K562 (cell line): ENCODE measurements at regions not wholly inside any gene's neighbourhood (a gene's known extent, or its start where the extent isn't known, plus 50 kb on each side); places are given as distances from the start of the nearest gene placed in this dataset.

ENCODE experiments used
- ARID1B ChIP-seq: fragments of 450-650 bp; IDR thresholded peaks from 2 replicates; pipeline ENCODE4 v1.6.1; 2016; ENCODE audit warnings: antibody characterized with exemption, mild to moderate bottlenecking, inconsistent platforms
- ARNT ChIP-seq, 2 experiments: fragments of 450-650 bp; IDR thresholded peaks; 2 replicates each; pipeline ENCODE4 v1.6.1; 2016; ENCODE audit warnings: mild to moderate bottlenecking in 1 of 2
- CHAMP1 ChIP-seq: fragments of 450-650 bp; IDR thresholded peaks from 2 replicates; pipeline ENCODE4 v1.6.1; 2016; ENCODE audit warnings: mild to moderate bottlenecking
- CREM ChIP-seq: IDR thresholded peaks from 2 replicates; pipeline ENCODE4 v1.6.1; 2014; ENCODE audit warnings: antibody characterized with exemption, low read depth
- ELF4 ChIP-seq: fragments of 450-650 bp; formaldehyde crosslinking; IDR thresholded peaks from 2 replicates; pipeline ENCODE4 v1.4.0; 2022; ENCODE audit warnings: missing genetic modification characterization
- EP400 ChIP-seq: fragments of 450-650 bp; IDR thresholded peaks from 2 replicates; pipeline ENCODE4 v1.6.1; 2017; ENCODE audit warnings: antibody characterized with exemption, mild to moderate bottlenecking, moderate library complexity
- FOXO4 ChIP-seq: fragments of 450-650 bp; formaldehyde crosslinking; IDR thresholded peaks from 2 replicates; pipeline ENCODE4 v1.4.0; 2020; ENCODE audit warnings: mild to moderate bottlenecking, moderate library complexity
- GTF2E2 ChIP-seq: fragments of 200-800 bp; sonication (Bioruptor generic); IDR thresholded peaks from 2 replicates; pipeline ENCODE4 v1.6.1; 2016; ENCODE audit warnings: missing genetic modification characterization, missing compliant biosample characterization
- HDGF ChIP-seq: fragments of 450-650 bp; IDR thresholded peaks from 2 replicates; pipeline ENCODE4 v1.6.1; 2016
- HMGN3 ChIP-seq: IDR thresholded peaks from 2 replicates; pipeline ENCODE4 v1.6.1; 2011; ENCODE audit warnings: borderline replicate concordance, low read depth, mild to moderate bottlenecking, mixed read lengths, low read length; ENCODE audit not compliant: insufficient read length; ENCODE audit errors: extremely low read depth
- HOXB6 ChIP-seq: fragments of 250-450 bp; sonication (Bioruptor Pico); IDR thresholded peaks from 2 replicates; pipeline ENCODE4 v1.5.1; 2022; ENCODE audit warnings: mild to moderate bottlenecking, borderline replicate concordance
- NBN ChIP-seq: fragments of 450-650 bp; IDR thresholded peaks from 2 replicates; pipeline ENCODE4 v1.6.1; 2016; ENCODE audit warnings: low read depth, mild to moderate bottlenecking
- NRF1 ChIP-seq, 2 experiments: fragments of 450-650 bp; IDR thresholded peaks in 1 of 2; conservative IDR thresholded peaks in 1 of 2; 2 replicates each; pipeline ENCODE4 v1.6.1; 2014; ENCODE audit warnings: mild to moderate bottlenecking in 2 of 2
- POLR2B ChIP-seq: fragments of 450-650 bp; IDR thresholded peaks from 2 replicates; pipeline ENCODE4 v1.6.1; 2018; ENCODE audit warnings: low read depth; ENCODE audit not compliant: partially characterized antibody
- RFX7 ChIP-seq: fragments of 250-450 bp; sonication (Bioruptor Pico); IDR thresholded peaks from 2 replicates; pipeline ENCODE4 v1.5.1; 2021; ENCODE audit warnings: mild to moderate bottlenecking
- SMARCC2 ChIP-seq: fragments of 450-650 bp; IDR thresholded peaks from 2 replicates; pipeline ENCODE4 v1.6.1; 2017; ENCODE audit warnings: antibody characterized with exemption, moderate library complexity, mild to moderate bottlenecking, low read depth
- SRSF3 ChIP-seq: fragments of 200-400 bp; formaldehyde crosslinking; IDR thresholded peaks from 2 replicates; pipeline ENCODE4 v1.6.1; 2016; ENCODE audit warnings: mild to moderate bottlenecking, low read length, moderate library complexity; ENCODE audit not compliant: insufficient read depth
- TFE3 ChIP-seq: fragments of 450-650 bp; formaldehyde crosslinking; IDR thresholded peaks from 2 replicates; pipeline ENCODE4 v1.4.0; 2020; ENCODE audit warnings: mild to moderate bottlenecking, mixed read lengths
- TRIM28 ChIP-seq: fragments of 450-650 bp; IDR thresholded peaks from 2 replicates; pipeline ENCODE4 v1.6.1; 2017
- ZBTB43 ChIP-seq: sonication (generic); formaldehyde crosslinking; IDR thresholded peaks from 2 replicates; pipeline ENCODE4 v1.8.0; 2023; ENCODE audit warnings: mild to moderate bottlenecking, missing genetic modification reagents
- ZNF280B ChIP-seq: fragments of 250-450 bp; sonication (Bioruptor Pico); IDR thresholded peaks from 2 replicates; pipeline ENCODE4 v1.5.1; 2021; ENCODE audit warnings: mild to moderate bottlenecking

GRCh38 chr2:43142921-43143438 is 83.4 kb downstream of the ZFP36L2 start (continued):
- TF ChIP-seq RFX7 (CRISPR knock-in tag): no peak
- no peak for TF ChIP-seq HDGF
- TF ChIP-seq ARNT (IDR thresholded peaks at IDR 0.05): peak in 1 of 2 experiments; percentile 75; a peak in 2 of 4 replicates
- no peak for TF ChIP-seq ARID1B
- TF ChIP-seq TFE3 (CRISPR knock-in tag): no peak
- TF ChIP-seq NBN: no peak
- TF ChIP-seq ZNF280B: no peak
- no peak for TF ChIP-seq HOXB6 (CRISPR knock-in tag)
- TF ChIP-seq GTF2E2: no peak
- TF ChIP-seq SRSF3: no peak
- no peak for TF ChIP-seq POLR2B
- TF ChIP-seq SMARCC2: no peak
- TF ChIP-seq ZBTB43 (CRISPR knock-in tag): no peak
- no peak for TF ChIP-seq HMGN3
- no peak for TF ChIP-seq FOXO4 (CRISPR knock-in tag)
- no peak for TF ChIP-seq TRIM28
- TF ChIP-seq CHAMP1: peak; percentile 86
- TF ChIP-seq NRF1 (conservative IDR thresholded peaks at IDR 0.05 in 1 of 2, IDR thresholded peaks at IDR 0.05 in 1 of 2): 0 out of 4 replicates have a peak, but pooled peaks of 1 of the 2 experiments have one; percentile 14
- TF ChIP-seq CREM: 0 out of 2 replicates have a peak, but pooled peaks have one; percentile 18
- no peak for TF ChIP-seq ELF4 (CRISPR knock-in tag)
- TF ChIP-seq EP400: no peak
